Right renal cortex interstitium (tissue), 3 donors: ENCODE measurements at regions not wholly inside any gene's neighbourhood (a gene's known extent, or its start where the extent isn't known, plus 50 kb on each side); places are given as distances from the start of the nearest gene placed in this dataset.

Source experiments
- DNase-seq, 3 donors: peaks; one replicate each; pipeline ENCODE4 v3.0.0-alpha.2; 2013; ENCODE audit warnings: low read depth in 3 of 3, low spot score in 2 of 3

GRCh38 chr16:85541181-85541580 lies 71.9 kb upstream of the GSE1 start:
- no peak for DNase-seq

GRCh38 chr16:85541619-85541979 lies 71.5 kb upstream of the GSE1 start:
- DNase-seq, result no peak

GRCh38 chr16:85541980-85542900 lies 70.9 kb upstream of the GSE1 start:
- DNase-seq, result no peak

GRCh38 chr16:85543536-85543935 lies 69.6 kb upstream of the GSE1 start:
- DNase-seq, result no peak

GRCh38 chr16:85544016-85544415 lies 69.1 kb upstream of the GSE1 start:
- DNase-seq, result no peak

- DNase-seq, result no peak
Measured at GRCh38 chr16:85544668-85545067, 68.5 kb upstream of the GSE1 start.

GRCh38 chr16:85545227-85545818 lies 67.8 kb upstream of the GSE1 start:
- no peak for DNase-seq

GRCh38 chr16:85546585-85547447 lies 66.3 kb upstream of the GSE1 start:
- no peak for DNase-seq

- no peak for DNase-seq
Measured at GRCh38 chr16:85548375-85548774, 64.7 kb upstream of the GSE1 start.

- DNase-seq, result no peak
Measured at GRCh38 chr16:85549766-85550421, 63.2 kb upstream of the GSE1 start.

- no peak for DNase-seq
Measured at GRCh38 chr16:85550422-85550864, 62.7 kb upstream of the GSE1 start.

GRCh38 chr16:85550953-85551924 lies 61.9 kb upstream of the GSE1 start:
- DNase-seq, result no peak

GRCh38 chr16:85552980-85553435 lies 60.1 kb upstream of the GSE1 start:
- no peak for DNase-seq

- no peak for DNase-seq
Measured at GRCh38 chr16:85553436-85554113, 59.5 kb upstream of the GSE1 start.

- no peak for DNase-seq
Measured at GRCh38 chr16:85554114-85554888, 58.8 kb upstream of the GSE1 start.

GRCh38 chr16:85554889-85555718 lies 58.0 kb upstream of the GSE1 start:
- no peak for DNase-seq

GRCh38 chr16:85555719-85556455 lies 57.2 kb upstream of the GSE1 start:
- no peak for DNase-seq
